Neutrophil (primary cell): ENCODE measurements at regions not wholly inside any gene's neighbourhood (a gene's known extent, or its start where the extent isn't known, plus 50 kb on each side); places are given as distances from the start of the nearest gene placed in this dataset.

Experiments
- H3K27ac ChIP-seq: fragments of 200-600 bp; sonication (generic); 2 replicates; pipeline ENCODE4 v1.5.1; 2016; ENCODE audit warnings: mild to moderate bottlenecking, moderate library complexity
- H3K27me3 ChIP-seq: fragments of 200-600 bp; sonication (generic); 2 replicates; pipeline ENCODE4 v1.6.0; 2016; ENCODE audit warnings: mild to moderate bottlenecking
- H3K36me3 ChIP-seq: fragments of 200-600 bp; sonication (generic); 2 replicates; pipeline ENCODE4 v1.5.1; 2017
- H3K4me1 ChIP-seq, 2 experiments: fragments of 200-600 bp in 1 of 2; sonication (generic) in 1 of 2; 1 replicate in 1 of 2; 2 replicates in 1 of 2; pipeline versions ENCODE4 v1.5.1 to v1.6.1; 2013 to 2016; ENCODE audit warnings: low read depth in 1 of 2, low read length in 1 of 2, mild to moderate bottlenecking in 1 of 2, moderate library complexity in 1 of 2; ENCODE audit not compliant: control insufficient read depth in 1 of 2, insufficient read depth in 1 of 2
- H3K4me3 ChIP-seq, 2 experiments: fragments of 200-600 bp in 1 of 2; sonication (generic) in 1 of 2; 1 replicate in 1 of 2; 2 replicates in 1 of 2; pipeline ENCODE4 v1.5.1; 2013 to 2016; ENCODE audit warnings: low read depth in 1 of 2, low read length in 1 of 2, mild to moderate bottlenecking in 1 of 2, moderate library complexity in 1 of 2
- H3K9me3 ChIP-seq: fragments of 200-600 bp; sonication (generic); 2 replicates; pipeline ENCODE4 v1.5.1; 2016
- TF ChIP-seq, protein P1 (sequence below): fragments of 200-600 bp; sonication (generic); IDR thresholded peaks from 2 replicates; pipeline ENCODE4 v1.5.1; 2016; ENCODE audit warnings: antibody characterized with exemption

DNA sequence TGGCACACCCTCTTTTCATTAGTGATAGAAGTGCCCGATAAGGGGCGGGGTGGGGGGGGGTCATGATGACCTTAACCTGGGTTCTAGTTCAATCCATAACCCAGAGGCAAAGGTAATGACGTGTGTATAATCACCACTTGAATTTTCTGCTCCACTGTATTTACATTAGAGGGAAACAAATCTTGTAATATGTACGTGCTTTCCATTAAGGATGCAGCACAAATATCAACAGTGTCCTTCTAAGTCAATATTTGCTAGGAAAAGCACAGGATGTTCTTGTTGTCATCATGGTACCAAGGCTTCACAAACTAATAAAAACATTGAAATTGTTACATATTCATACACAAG is 121.2 kb upstream of the SLC38A2 start:
- no peaks in the 10 kb centered on the region for H3K36me3 ChIP-seq
- TF ChIP-seq, protein P1, sequence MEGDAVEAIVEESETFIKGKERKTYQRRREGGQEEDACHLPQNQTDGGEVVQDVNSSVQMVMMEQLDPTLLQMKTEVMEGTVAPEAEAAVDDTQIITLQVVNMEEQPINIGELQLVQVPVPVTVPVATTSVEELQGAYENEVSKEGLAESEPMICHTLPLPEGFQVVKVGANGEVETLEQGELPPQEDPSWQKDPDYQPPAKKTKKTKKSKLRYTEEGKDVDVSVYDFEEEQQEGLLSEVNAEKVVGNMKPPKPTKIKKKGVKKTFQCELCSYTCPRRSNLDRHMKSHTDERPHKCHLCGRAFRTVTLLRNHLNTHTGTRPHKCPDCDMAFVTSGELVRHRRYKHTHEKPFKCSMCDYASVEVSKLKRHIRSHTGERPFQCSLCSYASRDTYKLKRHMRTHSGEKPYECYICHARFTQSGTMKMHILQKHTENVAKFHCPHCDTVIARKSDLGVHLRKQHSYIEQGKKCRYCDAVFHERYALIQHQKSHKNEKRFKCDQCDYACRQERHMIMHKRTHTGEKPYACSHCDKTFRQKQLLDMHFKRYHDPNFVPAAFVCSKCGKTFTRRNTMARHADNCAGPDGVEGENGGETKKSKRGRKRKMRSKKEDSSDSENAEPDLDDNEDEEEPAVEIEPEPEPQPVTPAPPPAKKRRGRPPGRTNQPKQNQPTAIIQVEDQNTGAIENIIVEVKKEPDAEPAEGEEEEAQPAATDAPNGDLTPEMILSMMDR = no peak
- peaks cover 0 to under 1% of the 10 kb centered on the region in 2 experiments for H3K4me1 ChIP-seq
- no peaks in the 10 kb centered on the region for H3K9me3 ChIP-seq
- no peaks in the 10 kb centered on the region for H3K27me3 ChIP-seq
- H3K4me3 ChIP-seq = no peak overlapping the region
- no peak overlapping the region for H3K27ac ChIP-seq

DNA sequence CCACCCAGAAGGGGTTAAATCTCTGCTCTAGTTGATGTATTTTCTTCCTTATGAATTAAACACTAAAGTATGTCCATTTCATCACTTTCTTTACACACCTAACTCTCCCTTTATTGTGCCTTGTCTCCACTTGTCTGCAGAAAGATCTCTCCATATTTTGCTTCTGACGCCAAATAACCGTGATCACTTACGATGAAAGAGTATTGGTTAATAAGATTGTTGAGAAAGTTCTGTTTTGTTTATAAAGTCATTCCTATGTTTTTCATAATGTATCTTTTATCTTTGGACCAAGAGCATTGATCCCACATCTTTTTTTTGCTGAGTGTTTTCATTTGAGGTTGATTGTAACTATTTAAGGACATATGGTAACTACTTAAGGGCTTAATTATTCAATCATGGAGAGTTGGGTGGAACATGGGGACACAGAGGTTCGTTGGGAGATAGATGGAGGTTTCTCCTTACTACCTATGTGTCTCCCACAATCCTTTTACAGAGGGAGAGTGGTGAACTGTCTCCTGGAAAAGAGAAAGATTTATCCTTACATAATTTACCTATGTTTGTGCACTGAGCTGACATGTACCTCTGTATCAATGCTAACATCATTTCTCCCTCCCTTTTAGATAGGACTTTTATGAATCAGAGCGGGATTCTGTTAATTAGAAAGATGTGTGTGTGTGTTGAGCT is 120.7 kb upstream of the SLC38A2 start:
- H3K4me3 ChIP-seq = no peak overlapping the region
- TF ChIP-seq, protein P1 = no peak
- H3K27ac ChIP-seq = no peak overlapping the region
- H3K9me3 ChIP-seq = no peaks in the 10 kb centered on the region
- H3K27me3 ChIP-seq = no peaks in the 10 kb centered on the region
- peaks cover 3 to 6% of the 10 kb centered on the region in 2 experiments for H3K4me1 ChIP-seq
- no peaks in the 10 kb centered on the region for H3K36me3 ChIP-seq

DNA sequence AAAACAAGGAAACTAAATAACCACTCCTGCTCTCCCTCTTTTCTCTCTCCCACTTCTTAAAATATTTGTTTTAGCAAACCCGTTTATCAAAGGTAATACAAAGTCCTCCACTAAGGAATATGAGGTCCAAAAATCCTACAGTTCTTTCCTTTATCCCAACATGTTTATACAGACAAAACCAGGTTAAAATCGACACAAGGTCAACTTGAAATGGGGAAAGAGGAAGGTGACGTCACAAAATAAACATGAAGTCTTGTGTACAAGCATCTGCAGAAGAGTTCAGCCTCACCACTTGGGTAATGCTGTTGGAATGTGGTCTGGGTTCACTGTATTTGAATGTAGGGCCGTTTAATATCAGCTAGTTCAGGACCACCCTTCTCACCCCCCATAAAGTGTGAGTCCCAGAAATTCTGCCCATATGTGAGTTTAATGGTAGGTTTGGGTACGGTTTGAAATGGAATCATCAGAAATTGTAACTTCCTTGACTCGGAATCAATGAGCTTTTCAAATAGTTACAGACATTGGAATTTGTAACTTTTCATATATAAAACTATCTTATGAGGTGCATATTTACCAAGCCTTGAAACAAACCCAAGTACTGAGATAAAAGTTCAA is 120.0 kb upstream of the SLC38A2 start:
- Histone ChIP-seq H3K36me3 (no peaks in the 10 kb centered on the region), H3K4me1 (peaks cover 7 to 12% of the 10 kb centered on the region in 2 experiments), H3K27ac (no peak overlapping the region), H3K27me3 (no peaks in the 10 kb centered on the region), H3K4me3 (no peak overlapping the region), H3K9me3 (no peaks in the 10 kb centered on the region)
- TF ChIP-seq, protein P1 = no peak

DNA sequence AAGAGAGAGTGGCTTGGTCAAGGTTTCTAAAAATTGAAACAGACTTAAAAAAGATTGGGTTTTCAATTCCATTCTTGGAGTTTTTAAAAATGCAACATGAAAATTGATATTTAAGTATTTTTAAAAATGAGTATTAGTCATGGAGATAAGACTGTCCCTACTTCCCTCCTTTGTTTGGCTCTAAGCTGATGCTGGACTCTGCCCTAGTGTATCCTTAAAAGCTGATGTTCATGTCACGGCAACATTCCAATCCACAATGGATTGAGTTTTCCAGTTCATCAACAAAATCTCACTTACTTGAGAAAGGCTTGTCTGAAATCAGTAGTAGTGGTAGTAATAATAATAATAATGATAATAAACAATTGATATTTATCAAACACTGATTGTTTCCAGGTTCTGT is 119.0 kb upstream of the SLC38A2 start:
- Histone ChIP-seq H3K4me3 (no peak overlapping the region), H3K4me1 (peaks cover 17 to 22% of the 10 kb centered on the region in 2 experiments), H3K36me3 (no peaks in the 10 kb centered on the region), H3K27ac (no peak overlapping the region), H3K9me3 (no peaks in the 10 kb centered on the region), H3K27me3 (no peaks in the 10 kb centered on the region)
- TF ChIP-seq, protein P1 = no peak

DNA sequence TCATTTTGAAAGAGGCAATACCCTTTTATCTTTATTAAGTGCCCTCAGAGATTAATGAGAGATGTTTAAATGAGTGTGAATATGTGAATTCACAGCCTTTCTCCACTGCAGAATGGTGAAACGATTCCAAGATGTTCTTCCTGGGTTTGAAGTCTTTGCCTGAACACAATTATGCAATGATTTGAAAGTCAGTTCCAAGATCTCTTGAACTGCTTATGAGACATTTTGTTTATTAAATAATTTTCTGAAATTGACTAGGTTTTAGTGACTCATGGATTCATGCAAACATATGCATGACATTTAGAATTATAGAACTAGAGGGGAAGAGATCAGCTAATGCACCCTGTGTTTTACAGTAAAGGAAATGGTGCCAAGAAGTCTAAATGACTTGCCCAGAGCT is 118.1 kb upstream of the SLC38A2 start:
- H3K9me3 ChIP-seq = no peaks in the 10 kb centered on the region
- H3K27ac ChIP-seq = no peak overlapping the region
- peaks cover 24 to 31% of the 10 kb centered on the region in 2 experiments for H3K4me1 ChIP-seq
- H3K36me3 ChIP-seq = no peaks in the 10 kb centered on the region
- no peak overlapping the region for H3K4me3 ChIP-seq
- no peaks in the 10 kb centered on the region for H3K27me3 ChIP-seq
- TF ChIP-seq, protein P1 = no peak
